ENCODE measurements at regions not wholly inside any gene's neighbourhood (a gene's known extent, or its start where the extent isn't known, plus 50 kb on each side); places are given as distances from the start of the nearest gene placed in this dataset.
A peak's percentile ranks its signal among the peaks of the same experiment; 100 is the strongest.

DNA sequence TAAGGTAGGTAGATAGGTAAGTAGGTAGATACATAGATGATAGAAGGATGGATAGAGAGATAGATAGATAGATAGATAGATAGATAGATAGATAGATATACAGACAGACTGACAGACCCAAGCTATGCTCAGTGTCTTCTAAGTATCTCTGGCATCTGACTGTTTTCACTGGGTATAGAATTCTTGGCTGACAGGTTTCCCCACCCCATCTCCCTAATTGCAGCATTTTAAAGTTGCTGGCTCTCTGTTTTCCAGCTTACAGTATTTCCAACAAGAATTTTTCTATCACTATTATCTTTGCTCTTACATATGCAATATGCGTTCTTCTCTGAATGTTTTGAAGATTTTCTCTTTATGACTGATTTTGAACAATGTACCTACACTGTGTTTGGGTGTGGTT is 328.7 kb downstream of the TCERG1L start:
- H3K27ac ChIP-seq (ENCODE audit: low read depth, low read length) = no peak overlapping the region
- H3K9me3 ChIP-seq (ENCODE audit: control insufficient read depth in 1 of 2, low read length in 2 of 2) = no peaks in the 10 kb centered on the region
- H3K27ac Mint-ChIP-seq = no peak overlapping the region
- H3K27me3 ChIP-seq (ENCODE audit: insufficient read depth, low read length) = no peaks in the 10 kb centered on the region
- CTCF ChIA-PET (ENCODE audit: partially characterized antibody) = no interaction called here
- H3K4me1 ChIP-seq (ENCODE audit: insufficient read depth, low read length) = no peaks in the 10 kb centered on the region
- POLR2A ChIA-PET (ENCODE audit: partially characterized antibody) = no interaction called here
- H3K36me3 Mint-ChIP-seq = no peaks in the 10 kb centered on the region
- no peak for DNase-seq
- H3K4me3 ChIP-seq (ENCODE audit: low read length in 2 of 2) = no peak overlapping the region
- H3K27me3 Mint-ChIP-seq = no peaks in the 10 kb centered on the region
- peaks cover 0 to 16% (median under 1%) of the 10 kb centered on the region in 8 donors for H3K9me3 Mint-ChIP-seq
- H3K4me3 Mint-ChIP-seq = no peak overlapping the region
- intact Hi-C loops (cut with micrococcal nuclease) = no loop called here
- no peaks in the 10 kb centered on the region for H3K4me1 Mint-ChIP-seq
- H3K36me3 ChIP-seq (ENCODE audit: insufficient read depth, low read length) = no peaks in the 10 kb centered on the region

- Histone ChIP-seq H3K27ac (ENCODE audit: low read depth, low read length) (no peak overlapping the region), H3K9me3 (ENCODE audit: control insufficient read depth in 1 of 2, low read length in 2 of 2) (no peaks in the 10 kb centered on the region), H3K36me3 (ENCODE audit: insufficient read depth, low read length) (no peaks in the 10 kb centered on the region), H3K4me3 (ENCODE audit: low read length in 2 of 2) (no peak overlapping the region), H3K27me3 (ENCODE audit: insufficient read depth, low read length) (no peaks in the 10 kb centered on the region), H3K4me1 (ENCODE audit: insufficient read depth, low read length) (no peaks in the 10 kb centered on the region)
- Mint-ChIP-seq H3K4me1 (no peaks in the 10 kb centered on the region), H3K27me3 (peaks cover 0 to 2% of the 10 kb centered on the region in 2 donors), H3K36me3 (no peaks in the 10 kb centered on the region), H3K4me3 (no peak overlapping the region), H3K9me3 (peaks cover 0 to 16% (median under 1%) of the 10 kb centered on the region in 8 donors), H3K27ac (peak overlapping the region in 1 of 7 donors; percentile 1)
- intact Hi-C loops (cut with micrococcal nuclease) = no loop called here
- ChIA-PET CTCF (ENCODE audit: partially characterized antibody) (no interaction called here), POLR2A (ENCODE audit: partially characterized antibody) (no interaction called here)
- DNase-seq = no peak
Observed at GRCh38 chr10:130983749-130984148, 327.8 kb downstream of the TCERG1L start.

DNA sequence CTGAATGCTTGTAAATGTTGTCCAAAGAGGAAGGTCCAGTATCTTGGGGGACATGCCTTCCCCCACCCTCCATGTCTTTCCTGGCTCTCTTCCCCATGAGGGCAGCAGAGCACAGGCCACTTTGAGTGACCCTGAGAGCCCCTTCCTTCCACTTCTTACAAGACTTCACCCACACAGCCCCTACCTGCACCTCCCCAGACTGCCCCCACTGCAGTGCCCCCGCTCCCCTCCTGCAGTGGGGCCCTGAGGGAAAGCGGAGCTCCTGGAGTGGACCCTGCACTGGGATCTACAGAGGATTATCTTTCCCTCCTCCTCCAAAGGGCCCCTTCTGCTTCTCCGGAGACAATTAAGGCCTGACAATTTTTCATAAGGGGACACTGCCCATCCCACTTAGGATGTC is 326.8 kb downstream of the TCERG1L start:
- Mint-ChIP-seq H3K4me1 (no peaks in the 10 kb centered on the region), H3K27ac (no peak overlapping the region), H3K27me3 (peaks cover 0 to 2% of the 10 kb centered on the region in 2 donors), H3K9me3 (peaks cover 0 to 16% (median 0%) of the 10 kb centered on the region in 8 donors), H3K4me3 (no peak overlapping the region), H3K36me3 (no peaks in the 10 kb centered on the region)
- Histone ChIP-seq H3K27me3 (ENCODE audit: insufficient read depth, low read length) (no peaks in the 10 kb centered on the region), H3K4me1 (ENCODE audit: insufficient read depth, low read length) (no peaks in the 10 kb centered on the region), H3K27ac (ENCODE audit: low read depth, low read length) (no peak overlapping the region), H3K4me3 (ENCODE audit: low read length in 2 of 2) (no peak overlapping the region), H3K9me3 (ENCODE audit: control insufficient read depth in 1 of 2, low read length in 2 of 2) (no peaks in the 10 kb centered on the region), H3K36me3 (ENCODE audit: insufficient read depth, low read length) (no peaks in the 10 kb centered on the region)
- intact Hi-C loops (cut with micrococcal nuclease) = no loop called here
- no peak for DNase-seq
- ChIA-PET CTCF (ENCODE audit: partially characterized antibody) (no interaction called here), POLR2A (ENCODE audit: partially characterized antibody) (no interaction called here)

DNA sequence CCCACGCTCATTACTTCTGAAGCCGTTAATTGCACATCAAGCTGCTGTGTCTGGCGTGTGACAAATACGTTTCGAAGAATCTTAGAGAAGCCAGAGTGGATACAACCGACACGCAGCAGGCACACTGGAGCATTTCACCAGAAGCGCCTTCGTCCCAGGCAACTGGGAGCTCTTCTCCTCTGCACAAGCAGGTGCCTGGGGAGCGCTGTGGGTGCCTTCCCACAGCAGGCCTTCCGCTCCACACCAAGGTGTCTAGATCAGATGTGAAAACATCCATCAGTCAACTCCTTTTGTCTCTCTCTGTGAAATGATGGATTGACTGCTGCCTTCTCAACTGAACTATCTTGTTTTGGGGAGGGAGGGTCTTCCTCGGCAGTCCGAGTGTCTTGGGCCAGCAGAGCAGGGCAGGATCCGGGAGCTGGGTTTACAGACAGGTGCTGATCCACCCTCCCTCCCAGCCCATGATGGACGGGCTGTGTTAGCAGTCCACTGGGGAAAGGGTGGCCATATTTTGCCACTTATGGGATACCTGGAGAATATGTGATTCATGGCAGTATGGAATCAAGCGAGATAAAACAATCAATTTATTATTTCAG is 326.3 kb downstream of the TCERG1L start:
- no peak overlapping the region for H3K27ac Mint-ChIP-seq
- Histone ChIP-seq H3K4me3 (ENCODE audit: low read length in 2 of 2) (no peak overlapping the region), H3K36me3 (ENCODE audit: insufficient read depth, low read length) (no peaks in the 10 kb centered on the region), H3K4me1 (ENCODE audit: insufficient read depth, low read length) (no peaks in the 10 kb centered on the region), H3K27ac (ENCODE audit: low read depth, low read length) (no peak overlapping the region), H3K9me3 (ENCODE audit: control insufficient read depth in 1 of 2, low read length in 2 of 2) (no peaks in the 10 kb centered on the region), H3K27me3 (ENCODE audit: insufficient read depth, low read length) (no peaks in the 10 kb centered on the region)
- CTCF ChIA-PET (ENCODE audit: partially characterized antibody) = no interaction called here
- POLR2A ChIA-PET (ENCODE audit: partially characterized antibody) = no interaction called here
- no peak for DNase-seq
- intact Hi-C loops (cut with micrococcal nuclease) = no loop called here
- H3K36me3 Mint-ChIP-seq = no peaks in the 10 kb centered on the region
- peaks cover 0 to 2% of the 10 kb centered on the region in 2 donors for H3K27me3 Mint-ChIP-seq
- peaks cover 0 to 16% (median 0%) of the 10 kb centered on the region in 8 donors for H3K9me3 Mint-ChIP-seq
- no peaks in the 10 kb centered on the region for H3K4me1 Mint-ChIP-seq
- H3K4me3 Mint-ChIP-seq = no peak overlapping the region

DNA sequence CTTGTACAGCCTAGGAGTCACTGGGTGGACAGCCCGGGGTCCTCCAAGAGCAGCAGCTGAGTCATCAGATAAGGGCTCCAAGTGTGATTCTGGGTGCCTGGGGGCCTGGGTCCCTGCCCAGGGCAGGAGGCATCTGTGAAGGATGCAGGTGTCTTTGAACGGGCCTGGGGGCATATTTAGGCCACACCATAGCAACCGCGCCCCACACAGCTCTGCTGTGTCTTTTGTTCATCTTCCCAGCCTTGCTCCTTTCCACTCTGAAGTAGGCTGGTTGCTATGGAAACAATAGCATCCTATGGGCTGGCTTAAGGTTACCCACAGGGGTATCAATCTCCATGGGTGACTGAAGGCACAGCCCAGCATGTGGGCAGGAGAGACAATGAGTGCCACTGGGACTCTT is 324.7 kb downstream of the TCERG1L start:
- CTCF ChIA-PET (ENCODE audit: partially characterized antibody) = no interaction called here
- H3K9me3 Mint-ChIP-seq = peaks cover 0 to 16% (median 0%) of the 10 kb centered on the region in 8 donors
- DNase-seq = no peak

DNA sequence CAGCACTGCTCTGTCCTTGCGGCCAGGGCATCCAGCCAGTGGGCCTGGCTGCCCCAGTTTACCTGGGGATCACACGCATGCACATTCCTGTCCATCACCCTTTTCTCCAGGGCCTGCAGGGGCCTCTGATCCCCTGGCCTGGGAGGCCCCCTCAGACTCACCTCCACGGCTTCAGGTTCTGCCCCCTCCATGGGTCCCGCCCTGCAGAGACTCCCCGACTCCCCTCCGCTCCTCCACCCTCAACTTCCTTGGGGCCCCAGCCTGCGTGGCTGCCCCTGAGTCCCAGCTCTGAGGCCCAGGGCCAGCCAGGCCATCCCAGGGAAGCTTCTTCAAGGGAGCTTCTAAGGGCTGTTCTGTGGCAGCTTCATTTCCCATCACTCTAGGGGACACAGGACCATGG is 324.1 kb downstream of the TCERG1L start:
- POLR2A ChIA-PET (ENCODE audit: partially characterized antibody) = no interaction called here
- intact Hi-C loops (cut with micrococcal nuclease) = no loop called here
- DNase-seq = no peak

More for the DNA sequence above, 324.7 kb downstream of the TCERG1L start:
- H3K4me1 Mint-ChIP-seq = no peaks in the 10 kb centered on the region
- no peak overlapping the region for H3K27ac Mint-ChIP-seq
- H3K4me1 ChIP-seq (ENCODE audit: insufficient read depth, low read length) = no peaks in the 10 kb centered on the region
- H3K36me3 Mint-ChIP-seq = no peaks in the 10 kb centered on the region
- POLR2A ChIA-PET (ENCODE audit: partially characterized antibody) = no interaction called here
- H3K4me3 ChIP-seq (ENCODE audit: low read length in 2 of 2) = no peak overlapping the region
- H3K36me3 ChIP-seq (ENCODE audit: insufficient read depth, low read length) = no peaks in the 10 kb centered on the region
- intact Hi-C loops (cut with micrococcal nuclease) = no loop called here
- peaks cover 0 to 2% of the 10 kb centered on the region in 2 donors for H3K27me3 Mint-ChIP-seq
- no peak overlapping the region for H3K27ac ChIP-seq (ENCODE audit: low read depth, low read length)
- H3K9me3 ChIP-seq (ENCODE audit: control insufficient read depth in 1 of 2, low read length in 2 of 2) = no peaks in the 10 kb centered on the region
- no peaks in the 10 kb centered on the region for H3K27me3 ChIP-seq (ENCODE audit: insufficient read depth, low read length)
- H3K4me3 Mint-ChIP-seq = no peak overlapping the region

DNA sequence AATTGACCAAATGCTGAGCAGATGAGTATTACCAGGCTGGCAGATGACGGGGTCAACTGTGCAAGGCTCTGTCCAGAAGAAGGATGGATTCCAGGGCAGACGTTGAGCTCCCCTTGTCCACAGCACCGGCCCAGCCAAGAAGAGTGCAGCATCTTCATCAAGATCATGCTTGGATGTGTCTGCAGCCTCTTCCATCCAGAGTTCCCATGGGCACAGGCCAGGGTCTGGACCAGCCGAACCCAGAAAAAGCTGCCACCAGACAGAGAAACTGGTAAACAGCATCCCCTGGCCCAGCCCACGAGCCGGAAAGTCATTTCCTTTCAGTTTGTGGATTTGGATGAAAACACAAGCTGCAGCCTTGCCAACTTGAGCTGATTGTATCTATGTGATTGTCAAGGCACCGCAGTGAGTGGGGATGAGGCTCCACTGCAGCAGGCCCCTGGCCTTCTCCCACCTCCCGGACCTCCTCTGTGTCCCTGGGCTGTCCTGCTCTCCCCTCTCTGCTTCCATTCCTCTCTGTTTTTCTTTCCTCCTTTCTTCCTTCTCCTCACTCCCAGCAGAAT is 321.8 kb downstream of the TCERG1L start:
- H3K4me1 Mint-ChIP-seq = no peaks in the 10 kb centered on the region
- no peak for DNase-seq
- H3K9me3 ChIP-seq (ENCODE audit: control insufficient read depth in 1 of 2, low read length in 2 of 2) = no peaks in the 10 kb centered on the region
- H3K36me3 Mint-ChIP-seq = no peaks in the 10 kb centered on the region
- no peak overlapping the region for H3K27ac ChIP-seq (ENCODE audit: low read depth, low read length)
- no peaks in the 10 kb centered on the region for H3K4me1 ChIP-seq (ENCODE audit: insufficient read depth, low read length)
- H3K4me3 Mint-ChIP-seq = no peak overlapping the region
- H3K27me3 ChIP-seq (ENCODE audit: insufficient read depth, low read length) = no peaks in the 10 kb centered on the region
- ChIA-PET POLR2A (ENCODE audit: partially characterized antibody) (no interaction called here), CTCF (ENCODE audit: partially characterized antibody) (no interaction called here)
- no peak overlapping the region for H3K4me3 ChIP-seq (ENCODE audit: low read length in 2 of 2)
- peaks cover 0 to 5% (median 0%) of the 10 kb centered on the region in 8 donors for H3K9me3 Mint-ChIP-seq
- H3K27me3 Mint-ChIP-seq = peaks cover 0 to 2% of the 10 kb centered on the region in 2 donors
- intact Hi-C loops (cut with micrococcal nuclease) = no loop called here
- H3K36me3 ChIP-seq (ENCODE audit: insufficient read depth, low read length) = no peaks in the 10 kb centered on the region
- H3K27ac Mint-ChIP-seq = no peak overlapping the region

More for the DNA sequence above, 324.1 kb downstream of the TCERG1L start:
- H3K9me3 Mint-ChIP-seq = peaks cover 0 to 16% (median 0%) of the 10 kb centered on the region in 8 donors
- CTCF ChIA-PET (ENCODE audit: partially characterized antibody) = no interaction called here
- H3K27ac Mint-ChIP-seq = no peak overlapping the region
- Histone ChIP-seq H3K36me3 (ENCODE audit: insufficient read depth, low read length) (no peaks in the 10 kb centered on the region), H3K27me3 (ENCODE audit: insufficient read depth, low read length) (no peaks in the 10 kb centered on the region), H3K4me3 (ENCODE audit: low read length in 2 of 2) (no peak overlapping the region), H3K9me3 (ENCODE audit: control insufficient read depth in 1 of 2, low read length in 2 of 2) (no peaks in the 10 kb centered on the region), H3K4me1 (ENCODE audit: insufficient read depth, low read length) (no peaks in the 10 kb centered on the region), H3K27ac (ENCODE audit: low read depth, low read length) (no peak overlapping the region)
- H3K4me3 Mint-ChIP-seq = no peak overlapping the region
- H3K36me3 Mint-ChIP-seq = no peaks in the 10 kb centered on the region
- no peaks in the 10 kb centered on the region for H3K4me1 Mint-ChIP-seq
- H3K27me3 Mint-ChIP-seq = peaks cover 0 to 2% of the 10 kb centered on the region in 2 donors

All from CD4-positive, alpha-beta memory T cell (primary cell).